GM12874 (cell line): ENCODE measurements at regions not wholly inside any gene's neighbourhood (a gene's known extent, or its start where the extent isn't known, plus 50 kb on each side); places are given as distances from the start of the nearest gene placed in this dataset.

Experiments
- TF ChIP-seq, protein P1 (sequence below): IDR thresholded peaks from 2 replicates; pipeline ENCODE4 v1.5.1; 2011; ENCODE audit warnings: low read depth, mild to moderate bottlenecking, control low read depth, low read length, moderate library complexity; ENCODE audit not compliant: insufficient read depth

DNA sequence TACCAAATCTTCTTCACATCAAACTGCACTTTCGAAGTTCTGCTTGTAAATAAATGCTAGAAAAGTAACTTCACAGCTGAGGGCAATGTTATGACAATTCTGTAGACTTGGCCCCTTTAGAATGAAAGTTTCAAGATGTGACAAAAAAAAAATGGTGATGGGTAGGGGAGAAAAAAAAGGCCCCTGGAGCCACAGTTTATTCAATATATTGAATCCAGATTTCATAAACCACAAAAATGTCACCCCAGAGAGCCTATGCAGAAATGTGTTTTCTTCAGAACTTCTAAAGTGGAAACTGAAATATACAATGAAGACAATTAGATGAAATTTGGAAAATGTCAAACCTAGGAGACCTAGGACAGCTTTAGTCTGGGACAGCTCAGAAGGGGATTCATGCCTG lies 143.1 kb downstream of the EDN3 start:
- TF ChIP-seq, protein P1, sequence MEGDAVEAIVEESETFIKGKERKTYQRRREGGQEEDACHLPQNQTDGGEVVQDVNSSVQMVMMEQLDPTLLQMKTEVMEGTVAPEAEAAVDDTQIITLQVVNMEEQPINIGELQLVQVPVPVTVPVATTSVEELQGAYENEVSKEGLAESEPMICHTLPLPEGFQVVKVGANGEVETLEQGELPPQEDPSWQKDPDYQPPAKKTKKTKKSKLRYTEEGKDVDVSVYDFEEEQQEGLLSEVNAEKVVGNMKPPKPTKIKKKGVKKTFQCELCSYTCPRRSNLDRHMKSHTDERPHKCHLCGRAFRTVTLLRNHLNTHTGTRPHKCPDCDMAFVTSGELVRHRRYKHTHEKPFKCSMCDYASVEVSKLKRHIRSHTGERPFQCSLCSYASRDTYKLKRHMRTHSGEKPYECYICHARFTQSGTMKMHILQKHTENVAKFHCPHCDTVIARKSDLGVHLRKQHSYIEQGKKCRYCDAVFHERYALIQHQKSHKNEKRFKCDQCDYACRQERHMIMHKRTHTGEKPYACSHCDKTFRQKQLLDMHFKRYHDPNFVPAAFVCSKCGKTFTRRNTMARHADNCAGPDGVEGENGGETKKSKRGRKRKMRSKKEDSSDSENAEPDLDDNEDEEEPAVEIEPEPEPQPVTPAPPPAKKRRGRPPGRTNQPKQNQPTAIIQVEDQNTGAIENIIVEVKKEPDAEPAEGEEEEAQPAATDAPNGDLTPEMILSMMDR, result no peak

DNA sequence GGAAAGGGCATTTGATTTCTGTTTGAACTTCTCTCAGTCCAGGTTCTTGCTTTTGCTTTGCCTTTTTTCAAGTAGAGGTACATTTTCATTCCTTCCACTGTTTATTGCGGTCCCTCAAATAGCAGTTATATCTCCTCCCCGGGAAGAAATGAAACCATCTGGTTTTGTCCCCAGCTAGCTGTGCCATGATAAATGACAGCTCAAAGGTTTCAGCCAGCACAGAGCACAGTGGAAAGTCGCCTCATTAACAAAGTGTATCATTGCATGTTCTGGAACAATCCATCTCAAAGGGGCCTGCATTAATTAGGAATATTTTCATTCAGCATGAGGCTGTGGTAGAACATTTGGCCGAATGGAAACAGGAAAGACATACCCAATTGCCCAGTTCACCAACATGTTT lies 146.0 kb downstream of the EDN3 start:
- TF ChIP-seq, protein P1, result no peak

DNA sequence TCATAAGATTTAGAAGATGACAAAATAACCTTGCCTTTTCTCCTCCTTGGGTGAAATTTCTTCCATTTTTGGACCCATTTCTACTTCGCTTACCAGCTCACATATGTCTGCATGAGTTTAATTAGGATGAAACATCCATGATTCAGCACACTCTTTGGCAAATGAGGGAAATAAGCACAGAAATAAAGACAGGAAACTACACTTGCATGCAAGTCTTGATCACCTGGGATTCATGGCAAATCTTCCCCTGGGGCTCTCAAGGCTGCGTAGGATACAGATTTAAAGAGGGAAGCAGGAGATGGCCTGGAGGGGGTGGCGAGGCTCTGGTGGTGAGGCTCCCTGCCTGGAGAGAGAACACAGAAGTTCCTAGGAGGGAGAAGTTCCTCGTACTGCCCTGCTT lies 147.8 kb downstream of the EDN3 start:
- TF ChIP-seq, protein P1, result no peak

DNA sequence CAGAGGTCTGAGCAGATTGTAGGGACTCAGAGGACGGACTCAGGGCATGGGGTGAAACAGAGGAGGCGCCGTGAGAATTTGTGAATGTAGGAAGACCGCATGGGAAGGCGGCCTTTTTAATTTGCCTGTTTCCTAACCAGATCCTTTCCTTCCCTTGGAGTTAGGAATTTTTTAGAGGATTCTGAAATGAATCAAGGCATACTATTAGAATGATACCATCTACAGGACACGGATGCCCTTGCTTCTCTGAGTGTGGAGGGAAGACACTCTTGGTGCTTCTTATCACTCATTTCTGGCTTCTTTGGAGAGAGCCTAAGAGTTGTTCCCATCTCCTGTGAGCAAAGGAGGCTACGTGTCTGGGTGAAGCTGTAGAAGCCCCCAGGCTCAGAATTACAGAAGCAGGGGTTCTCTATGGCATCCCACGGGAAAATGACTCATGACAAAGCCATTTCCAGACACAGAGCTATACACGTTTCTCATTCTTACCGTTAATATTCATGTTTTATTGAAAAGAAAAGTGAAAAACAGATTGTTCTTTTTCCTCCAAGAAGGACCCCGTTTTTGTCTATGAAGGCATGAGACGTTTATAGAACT lies 148.5 kb downstream of the EDN3 start:
- TF ChIP-seq, protein P1, result no peak

DNA sequence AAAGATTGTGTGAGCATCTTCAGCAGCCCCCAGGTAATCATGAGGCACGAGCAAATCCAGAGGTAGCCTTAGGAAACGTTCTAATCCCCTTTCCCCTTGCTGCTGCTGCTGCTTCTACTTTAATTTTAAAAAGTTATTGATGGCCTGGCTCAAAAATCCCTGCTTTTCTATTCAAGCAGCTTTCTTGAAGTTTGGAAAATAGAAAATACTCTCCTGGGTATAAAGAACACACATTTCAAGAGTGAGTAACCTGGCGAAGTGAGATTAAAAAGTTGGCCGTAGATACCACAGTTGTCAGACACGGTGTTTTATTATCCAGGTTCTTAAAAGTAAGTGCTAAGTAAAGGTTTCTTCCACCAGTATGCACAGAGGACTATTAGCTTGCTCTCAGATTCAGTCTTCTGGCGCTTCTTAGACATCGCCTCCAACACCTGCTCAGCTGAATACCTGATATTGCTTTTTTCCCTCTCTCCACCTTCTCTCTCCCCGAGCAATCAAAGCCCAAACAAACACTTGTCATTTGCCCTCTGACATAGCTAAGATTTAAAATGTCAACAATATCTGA lies 150.7 kb downstream of the EDN3 start:
- TF ChIP-seq, protein P1, result no peak

DNA sequence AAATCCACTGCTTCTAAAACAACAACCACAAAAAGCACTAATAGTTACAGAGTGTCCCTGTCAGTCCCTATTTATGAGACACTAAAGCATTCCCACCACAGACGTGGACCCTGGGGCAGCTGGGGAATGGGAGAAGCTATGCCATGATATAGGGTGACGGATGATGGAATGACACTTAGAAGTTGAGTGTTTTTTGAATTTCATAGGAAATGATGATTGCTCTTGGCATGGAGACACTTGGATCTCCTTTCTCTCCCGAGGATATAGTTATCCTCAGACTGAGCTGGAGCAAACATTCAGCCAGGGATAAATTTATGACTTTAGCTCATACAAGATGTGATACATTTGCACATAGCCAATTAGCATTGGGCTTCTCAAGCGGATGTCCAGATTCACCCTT lies 151.2 kb downstream of the EDN3 start:
- TF ChIP-seq, protein P1, result no peak

DNA sequence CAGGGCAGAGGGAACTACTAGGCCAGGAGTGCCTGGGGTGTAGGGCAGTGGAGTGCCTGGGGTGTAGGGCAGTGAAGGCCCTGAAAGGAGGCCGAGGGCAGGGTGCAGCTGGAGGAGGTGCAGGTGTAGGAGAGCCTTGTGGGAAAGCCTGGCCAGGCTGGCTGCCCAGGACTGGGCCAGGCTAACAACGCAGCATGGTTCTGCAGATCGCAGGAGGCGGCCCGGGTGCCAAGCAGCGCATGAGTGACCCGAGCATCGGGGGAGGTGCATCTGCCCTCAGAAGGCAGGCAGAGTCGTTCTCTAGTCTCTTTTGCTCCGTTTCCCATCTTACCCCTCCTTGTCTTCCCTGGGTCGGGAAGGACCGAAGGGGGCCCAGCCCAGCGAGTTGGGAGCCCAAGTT lies 151.5 kb upstream of the PHACTR3 start:
- TF ChIP-seq, protein P1, result no peak
